H1 (cell line): ENCODE measurements at regions not wholly inside any gene's neighbourhood (a gene's known extent, or its start where the extent isn't known, plus 50 kb on each side); places are given as distances from the start of the nearest gene placed in this dataset.

ENCODE experiments used
- CHD1 ChIP-seq: IDR thresholded peaks from 2 replicates; pipeline ENCODE4 v1.6.1; 2012; ENCODE audit warnings: low read depth, low read length, improper control_type of control experiment
- EP300 ChIP-seq, 2 experiments: IDR thresholded peaks; 1 replicate in 1 of 2; 2 replicates in 1 of 2; pipeline ENCODE4 v1.6.1; 2011 to 2012; ENCODE audit warnings: low read depth in 2 of 2, low read length in 2 of 2, mild to moderate bottlenecking in 2 of 2, borderline replicate concordance in 1 of 2, inconsistent platforms in 1 of 2, moderate library complexity in 1 of 2
- EZH2 ChIP-seq: fragments of 200-600 bp; sonication (generic); IDR thresholded peaks from 2 replicates; pipeline ENCODE4 v1.7.1; 2012; ENCODE audit warnings: low read depth, mild to moderate bottlenecking, moderate library complexity, low read length, inconsistent platforms; ENCODE audit not compliant: severe bottlenecking
- JUN ChIP-seq: IDR thresholded peaks from 2 replicates; pipeline ENCODE4 v1.6.1; 2011; ENCODE audit warnings: low read depth, mild to moderate bottlenecking, improper control_type of control experiment, low read length
- MAFK ChIP-seq: IDR thresholded peaks from 2 replicates; pipeline ENCODE4 v1.6.1; 2012; ENCODE audit warnings: low read depth, mild to moderate bottlenecking, improper control_type of control experiment, low read length
- RAD21 ChIP-seq, 2 experiments: IDR thresholded peaks in 1 of 2; conservative IDR thresholded peaks in 1 of 2; 2 replicates each; pipeline ENCODE4 v1.6.1; 2011; ENCODE audit warnings: low read depth in 2 of 2, low read length in 2 of 2, improper control_type of control experiment in 1 of 2, inconsistent platforms in 1 of 2, mild to moderate bottlenecking in 1 of 2, moderate library complexity in 1 of 2
- TF ChIP-seq, protein P1 (sequence below), 3 experiments: IDR thresholded peaks; 1 replicate in 2 of 3; 2 replicates in 1 of 3; pipeline versions ENCODE4 v1.5.1 to v1.6.1; 2011; ENCODE audit warnings: low read length in 3 of 3, mild to moderate bottlenecking in 3 of 3, inconsistent platforms in 2 of 3, low read depth in 1 of 3, moderate library complexity in 1 of 3; ENCODE audit not compliant: insufficient read depth in 1 of 3; ENCODE audit errors: control extremely low read depth in 1 of 3

DNA sequence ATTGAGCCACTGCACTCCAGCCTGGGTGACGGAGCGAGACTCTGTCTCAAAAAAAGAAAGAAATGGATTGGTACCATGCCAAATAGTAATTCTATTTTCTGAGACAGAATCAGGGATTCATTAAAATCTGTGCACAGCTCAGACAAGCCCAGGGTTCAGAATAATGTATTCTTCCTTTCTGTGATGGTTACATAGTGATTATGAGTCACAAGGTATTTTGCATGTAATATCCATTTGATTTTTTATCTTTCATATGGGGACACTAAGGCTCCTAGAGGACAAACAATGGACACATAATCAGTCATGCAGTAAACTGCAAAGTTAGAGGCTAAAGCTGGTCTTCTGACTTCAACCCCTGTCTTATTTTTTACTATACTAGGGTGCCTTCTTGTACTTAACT, 156.8 kb upstream of the COL8A1 start:
- TF ChIP-seq EP300 (IDR thresholded peaks at IDR 0.05; ENCODE audit: borderline replicate concordance in 1 of 2, low read depth in 2 of 2, low read length in 2 of 2): no peak
- no peak for TF ChIP-seq JUN
- TF ChIP-seq, protein P1, sequence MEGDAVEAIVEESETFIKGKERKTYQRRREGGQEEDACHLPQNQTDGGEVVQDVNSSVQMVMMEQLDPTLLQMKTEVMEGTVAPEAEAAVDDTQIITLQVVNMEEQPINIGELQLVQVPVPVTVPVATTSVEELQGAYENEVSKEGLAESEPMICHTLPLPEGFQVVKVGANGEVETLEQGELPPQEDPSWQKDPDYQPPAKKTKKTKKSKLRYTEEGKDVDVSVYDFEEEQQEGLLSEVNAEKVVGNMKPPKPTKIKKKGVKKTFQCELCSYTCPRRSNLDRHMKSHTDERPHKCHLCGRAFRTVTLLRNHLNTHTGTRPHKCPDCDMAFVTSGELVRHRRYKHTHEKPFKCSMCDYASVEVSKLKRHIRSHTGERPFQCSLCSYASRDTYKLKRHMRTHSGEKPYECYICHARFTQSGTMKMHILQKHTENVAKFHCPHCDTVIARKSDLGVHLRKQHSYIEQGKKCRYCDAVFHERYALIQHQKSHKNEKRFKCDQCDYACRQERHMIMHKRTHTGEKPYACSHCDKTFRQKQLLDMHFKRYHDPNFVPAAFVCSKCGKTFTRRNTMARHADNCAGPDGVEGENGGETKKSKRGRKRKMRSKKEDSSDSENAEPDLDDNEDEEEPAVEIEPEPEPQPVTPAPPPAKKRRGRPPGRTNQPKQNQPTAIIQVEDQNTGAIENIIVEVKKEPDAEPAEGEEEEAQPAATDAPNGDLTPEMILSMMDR (IDR thresholded peaks at IDR 0.05; ENCODE audit: control extremely low read depth in 1 of 3, insufficient read depth in 1 of 3, low read depth in 1 of 3, low read length in 3 of 3): no peak
- no peak for TF ChIP-seq CHD1
- no peak for TF ChIP-seq RAD21 (IDR thresholded peaks at IDR 0.05 in 1 of 2, conservative IDR thresholded peaks at IDR 0.05 in 1 of 2; ENCODE audit: low read depth in 2 of 2, low read length in 2 of 2)
- TF ChIP-seq MAFK: no peak
- TF ChIP-seq EZH2: no peak
